Mesendoderm (in vitro differentiated cells): ENCODE measurements at regions not wholly inside any gene's neighbourhood (a gene's known extent, or its start where the extent isn't known, plus 50 kb on each side); places are given as distances from the start of the nearest gene placed in this dataset.

Source experiments
- DNase-seq: peaks from one replicate; pipeline ENCODE4 v3.0.0; 2013
- H2AK5ac ChIP-seq: 2 replicates; pipeline ENCODE4 v1.6.1; 2013; ENCODE audit warnings: low read length, inconsistent platforms
- H2BK120ac ChIP-seq: 2 replicates; pipeline ENCODE4 v1.6.1; 2013; ENCODE audit warnings: low read depth, mild to moderate bottlenecking, low read length, moderate library complexity, mixed read lengths
- H2BK15ac ChIP-seq: replicated peaks from 2 replicates; pipeline ENCODE4 v1.6.1; 2013; ENCODE audit warnings: low read depth, mild to moderate bottlenecking, moderate library complexity
- H2BK5ac ChIP-seq: 2 replicates; pipeline ENCODE4 v1.6.1; 2013; ENCODE audit warnings: low read length, inconsistent platforms
- H3K18ac ChIP-seq: 2 replicates; pipeline ENCODE4 v1.6.1; 2013; ENCODE audit warnings: mild to moderate bottlenecking, low read length, mixed read lengths
- H3K23ac ChIP-seq: one replicate; pipeline ENCODE4 v1.6.1; 2013; ENCODE audit warnings: low read length
- H3K27ac ChIP-seq: 2 replicates; pipeline ENCODE4 v1.5.1; 2013; ENCODE audit warnings: low read depth, mild to moderate bottlenecking, inconsistent platforms, low read length, moderate library complexity
- H3K27me3 ChIP-seq: 2 replicates; pipeline ENCODE4 v1.6.1; 2013; ENCODE audit warnings: low read length, control low read depth, mild to moderate bottlenecking, inconsistent platforms; ENCODE audit not compliant: insufficient read depth, poor library complexity
- H3K36me3 ChIP-seq: 2 replicates; pipeline ENCODE4 v1.6.1; 2013; ENCODE audit warnings: low read length, inconsistent platforms; ENCODE audit not compliant: control insufficient read depth, insufficient read depth
- H3K4ac ChIP-seq: one replicate; pipeline ENCODE4 v1.6.1; 2013; ENCODE audit warnings: low read depth, mild to moderate bottlenecking, low read length, moderate library complexity
- H3K4me1 ChIP-seq: 2 replicates; pipeline ENCODE4 v1.6.1; 2013; ENCODE audit warnings: low read depth, low read length, inconsistent platforms; ENCODE audit not compliant: control insufficient read depth
- H3K4me2 ChIP-seq: 2 replicates; pipeline ENCODE4 v1.6.1; 2013; ENCODE audit warnings: low read length
- H3K4me3 ChIP-seq: 2 replicates; pipeline ENCODE4 v1.5.1; 2013; ENCODE audit warnings: mild to moderate bottlenecking, low read length
- H3K56ac ChIP-seq: one replicate; pipeline ENCODE4 v1.6.1; 2013; ENCODE audit warnings: low read length
- H3K79me1 ChIP-seq: 2 replicates; pipeline ENCODE4 v1.6.1; 2013; ENCODE audit warnings: low read length, inconsistent platforms
- H3K79me2 ChIP-seq: 2 replicates; pipeline ENCODE4 v1.6.1; 2013; ENCODE audit warnings: mild to moderate bottlenecking, low read length; ENCODE audit not compliant: control insufficient read depth, insufficient read depth
- H3K9ac ChIP-seq: 2 replicates; pipeline ENCODE4 v1.6.1; 2013; ENCODE audit warnings: low read length, inconsistent platforms
- H4K5ac ChIP-seq: one replicate; pipeline ENCODE4 v1.6.1; 2013; ENCODE audit warnings: low read length
- H4K8ac ChIP-seq: one replicate; pipeline ENCODE4 v1.6.1; 2013; ENCODE audit warnings: low read depth, mild to moderate bottlenecking, control low read depth, low read length, moderate library complexity
- WGBS: extraction: QIAGEN DNeasy Blood & Tissue Kit; methylation state at CpG from one replicate; pipeline ENCODE4 v1.1.7; 2013; ENCODE audit warnings: low lambda C conversion rate, missing lambda C conversion rate; ENCODE audit not compliant: insufficient coverage; ENCODE audit errors: extremely low coverage; 5-methylcytosine and 5-hydroxymethylcytosine counted together

- Histone ChIP-seq H4K5ac (no peak overlapping the region), H3K4me2 (no peak overlapping the region), H3K27me3 (no peaks in the 10 kb centered on the region), H3K36me3 (no peaks in the 10 kb centered on the region), H3K79me1 (no peaks in the 10 kb centered on the region), H2BK15ac (no peak overlapping the region), H3K4me3 (no peak overlapping the region), H3K79me2 (no peaks in the 10 kb centered on the region), H3K27ac (no peak overlapping the region), H3K18ac (no peak overlapping the region), H3K4me1 (no peaks in the 10 kb centered on the region), H3K9ac (no peak overlapping the region), H3K56ac (no peak overlapping the region), H2AK5ac (no peak overlapping the region), H3K4ac (no peak overlapping the region), H4K8ac (no peak overlapping the region), H3K23ac (no peak overlapping the region), H2BK5ac (no peak overlapping the region), H2BK120ac (no peak overlapping the region)
- no CpG with 5 or more reads among the region's 7 CpGs for WGBS
- no peak for DNase-seq
These were observed 74.1 kb upstream of the TRIO start for GRCh38 chr5:14069021-14069420.

DNA sequence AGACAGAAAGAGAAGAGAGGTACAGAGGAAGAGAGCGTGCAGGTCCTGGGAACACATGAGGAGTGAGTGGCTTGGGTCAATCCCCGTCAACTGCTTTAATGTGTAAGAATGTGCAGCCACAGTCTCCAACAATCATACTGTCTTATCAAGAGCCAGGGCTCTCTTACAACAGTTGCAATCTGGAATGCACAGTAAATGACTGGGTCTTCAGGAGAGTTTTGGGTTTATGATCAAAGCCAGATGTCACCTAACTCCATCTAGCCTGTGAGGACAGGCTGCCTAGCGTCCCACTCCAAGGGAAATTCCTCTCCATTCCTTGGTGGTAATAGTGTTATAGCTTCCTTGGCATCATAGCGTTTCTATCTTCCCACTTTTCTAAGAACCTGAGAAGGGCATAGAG is 75.0 kb upstream of the TRIO start:
- DNase-seq, result no peak
- Histone ChIP-seq H3K79me1 (no peaks in the 10 kb centered on the region), H2AK5ac (no peak overlapping the region), H3K9ac (no peak overlapping the region), H3K27ac (no peak overlapping the region), H3K4ac (no peak overlapping the region), H3K4me3 (no peak overlapping the region), H3K23ac (no peak overlapping the region), H4K8ac (no peak overlapping the region), H3K79me2 (no peaks in the 10 kb centered on the region), H3K27me3 (no peaks in the 10 kb centered on the region), H2BK5ac (no peak overlapping the region), H4K5ac (no peak overlapping the region), H2BK120ac (no peak overlapping the region), H3K18ac (no peak overlapping the region), H3K4me1 (no peaks in the 10 kb centered on the region), H3K4me2 (no peak overlapping the region), H3K36me3 (no peaks in the 10 kb centered on the region), H3K56ac (no peak overlapping the region), H2BK15ac (no peak overlapping the region)
- no CpG with 5 or more reads among the region's 4 CpGs for WGBS

- Histone ChIP-seq H3K4me2 (no peak overlapping the region), H3K23ac (no peak overlapping the region), H3K4me1 (no peaks in the 10 kb centered on the region), H4K5ac (no peak overlapping the region), H3K4ac (no peak overlapping the region), H3K27ac (no peak overlapping the region), H3K4me3 (no peak overlapping the region), H2AK5ac (no peak overlapping the region), H3K79me2 (no peaks in the 10 kb centered on the region), H3K9ac (no peak overlapping the region), H3K18ac (no peak overlapping the region), H2BK120ac (no peak overlapping the region), H2BK5ac (no peak overlapping the region), H4K8ac (no peak overlapping the region), H3K79me1 (no peaks in the 10 kb centered on the region), H3K36me3 (no peaks in the 10 kb centered on the region), H3K56ac (no peak overlapping the region), H3K27me3 (no peaks in the 10 kb centered on the region), H2BK15ac (no peak overlapping the region)
- DNase-seq, result no peak
These were observed 76.8 kb upstream of the TRIO start for GRCh38 chr5:14066326-14066725.

DNA sequence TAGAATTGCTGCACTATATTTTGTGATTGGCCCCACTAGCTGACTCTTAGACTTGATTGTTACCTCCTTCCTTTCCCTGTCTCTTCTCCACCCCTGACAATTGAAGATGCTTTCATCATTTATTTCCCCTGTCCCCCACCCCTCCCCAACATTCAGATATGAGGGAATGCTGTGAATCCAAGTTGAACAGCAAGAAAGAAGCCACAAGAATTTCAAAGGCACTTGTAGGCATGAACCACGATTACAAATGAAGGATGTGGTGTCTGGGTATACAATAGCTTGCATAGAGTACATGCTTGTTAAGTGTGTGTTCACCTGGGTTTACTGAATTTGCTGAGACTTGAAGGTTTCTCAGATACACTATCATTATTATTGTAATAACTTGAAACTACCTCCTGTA is 78.3 kb upstream of the TRIO start:
- H4K5ac ChIP-seq, result no peak overlapping the region
- H3K79me2 ChIP-seq, result no peaks in the 10 kb centered on the region
- H3K27me3 ChIP-seq, result no peaks in the 10 kb centered on the region
- no peaks in the 10 kb centered on the region for H3K36me3 ChIP-seq
- H3K4me3 ChIP-seq, result no peak overlapping the region
- H3K27ac ChIP-seq, result no peak overlapping the region
- H3K9ac ChIP-seq, result no peak overlapping the region
- no peak overlapping the region for H3K23ac ChIP-seq
- H3K4ac ChIP-seq, result no peak overlapping the region
- no peak for DNase-seq
- H2AK5ac ChIP-seq, result no peak overlapping the region
- no peak overlapping the region for H3K18ac ChIP-seq
- H4K8ac ChIP-seq, result no peak overlapping the region
- H3K4me2 ChIP-seq, result no peak overlapping the region
- H2BK120ac ChIP-seq, result no peak overlapping the region
- H3K56ac ChIP-seq, result no peak overlapping the region
- H2BK15ac ChIP-seq, result no peak overlapping the region
- no CpG with 5 or more reads among the region's 1 CpG for WGBS
- H3K4me1 ChIP-seq, result no peaks in the 10 kb centered on the region
- H2BK5ac ChIP-seq, result no peak overlapping the region
- no peaks in the 10 kb centered on the region for H3K79me1 ChIP-seq

DNA sequence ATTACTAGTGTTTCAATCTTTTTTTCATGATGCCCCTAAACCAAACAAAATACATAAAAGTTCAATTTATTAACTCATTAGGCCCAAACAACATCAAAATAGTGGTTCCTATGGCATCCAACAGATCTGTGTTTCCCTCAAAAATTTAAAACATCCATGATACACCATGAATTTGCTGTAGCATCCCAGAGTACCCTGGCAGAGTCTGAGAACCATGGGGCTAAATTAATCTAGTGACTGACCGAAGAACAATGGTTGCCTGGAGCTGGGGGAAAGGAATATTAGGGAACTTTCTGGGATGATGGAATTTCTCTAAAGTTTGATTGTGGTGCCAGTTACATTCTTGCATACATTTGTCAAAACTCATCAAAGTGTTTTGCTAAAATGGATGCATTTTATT is 79.5 kb upstream of the TRIO start:
- Histone ChIP-seq H2BK5ac (no peak overlapping the region), H3K18ac (no peak overlapping the region), H3K79me1 (no peaks in the 10 kb centered on the region), H3K79me2 (no peaks in the 10 kb centered on the region), H3K27ac (no peak overlapping the region), H3K23ac (no peak overlapping the region), H3K4me3 (no peak overlapping the region), H4K5ac (no peak overlapping the region), H3K36me3 (no peaks in the 10 kb centered on the region), H4K8ac (no peak overlapping the region), H3K9ac (no peak overlapping the region), H3K4me2 (no peak overlapping the region), H2BK15ac (no peak overlapping the region), H3K27me3 (no peaks in the 10 kb centered on the region), H2AK5ac (no peak overlapping the region), H3K56ac (no peak overlapping the region), H3K4me1 (no peaks in the 10 kb centered on the region), H2BK120ac (no peak overlapping the region), H3K4ac (no peak overlapping the region)
- WGBS, result no CpG with 5 or more reads among the region's 1 CpG
- no peak for DNase-seq

DNA sequence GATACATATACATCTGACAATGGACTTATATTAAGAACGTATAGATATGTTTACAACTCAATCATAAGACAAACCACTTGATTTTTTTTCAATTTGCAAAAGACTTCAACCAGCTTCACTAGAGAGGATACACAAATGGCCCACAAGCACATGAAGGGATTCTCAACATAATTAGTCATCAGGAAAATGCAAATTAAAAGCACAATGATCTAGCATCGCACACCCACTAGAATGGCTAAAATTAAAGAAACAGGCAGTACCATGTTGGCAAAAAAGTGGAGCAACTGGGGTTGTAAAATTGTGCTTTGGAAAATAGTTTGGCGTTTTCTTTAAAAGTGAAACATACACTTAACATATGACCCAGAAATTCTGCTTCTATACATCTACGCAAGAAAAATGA is 80.0 kb upstream of the TRIO start:
- Histone ChIP-seq H3K56ac (no peak overlapping the region), H2BK15ac (no peak overlapping the region), H3K27ac (no peak overlapping the region), H3K18ac (no peak overlapping the region), H3K9ac (no peak overlapping the region), H3K4me2 (no peak overlapping the region), H2BK120ac (no peak overlapping the region), H4K8ac (no peak overlapping the region), H3K23ac (no peak overlapping the region), H3K36me3 (no peaks in the 10 kb centered on the region), H3K79me2 (no peaks in the 10 kb centered on the region), H4K5ac (no peak overlapping the region), H2AK5ac (no peak overlapping the region), H3K4me3 (no peak overlapping the region), H3K4me1 (no peaks in the 10 kb centered on the region), H2BK5ac (no peak overlapping the region), H3K79me1 (no peaks in the 10 kb centered on the region), H3K27me3 (no peaks in the 10 kb centered on the region), H3K4ac (no peak overlapping the region)
- no CpG with 5 or more reads among the region's 4 CpGs for WGBS
- no peak for DNase-seq
